DMS 273 (cell line): ENCODE measurements at regions not wholly inside any gene's neighbourhood (a gene's known extent, or its start where the extent isn't known, plus 50 kb on each side); places are given as distances from the start of the nearest gene placed in this dataset.
"Not testable (repeated sequence)": the region's sequence is repeated elsewhere in the genome, so short reads cannot be mapped to it uniquely, and the experiment has no call there.

ENCODE experiments used
- DNase-seq: peaks from one replicate; lab custom pipeline; 2025; ENCODE audit not compliant: unreplicated experiment; lab: John Stamatoyannopoulos, UW

GRCh38 chr13:73536865-73537264, 478.1 kb downstream of the KLF5 start:
- DNase-seq: no peak

DNA sequence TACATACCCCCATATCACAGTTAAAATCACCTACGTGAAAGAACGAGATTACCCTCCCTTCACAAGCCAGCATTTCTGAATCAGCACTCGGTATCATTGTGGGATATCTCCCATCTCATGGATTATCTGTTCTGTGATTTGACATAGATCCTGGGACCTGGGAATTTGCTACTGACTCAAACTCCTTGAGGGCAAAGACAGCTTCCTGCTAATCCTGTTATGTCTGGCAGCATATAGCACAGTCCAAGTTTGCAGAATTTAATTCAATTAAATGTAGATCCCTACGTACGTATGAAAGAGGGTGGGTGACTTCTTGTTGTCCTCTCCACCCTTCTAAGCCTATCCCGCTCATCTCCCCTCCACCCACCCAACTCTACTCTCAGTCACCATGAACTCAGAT, 476.5 kb downstream of the KLF5 start:
- no peak for DNase-seq

GRCh38 chr13:73532987-73533510, 474.2 kb downstream of the KLF5 start:
- no peak for DNase-seq

DNA sequence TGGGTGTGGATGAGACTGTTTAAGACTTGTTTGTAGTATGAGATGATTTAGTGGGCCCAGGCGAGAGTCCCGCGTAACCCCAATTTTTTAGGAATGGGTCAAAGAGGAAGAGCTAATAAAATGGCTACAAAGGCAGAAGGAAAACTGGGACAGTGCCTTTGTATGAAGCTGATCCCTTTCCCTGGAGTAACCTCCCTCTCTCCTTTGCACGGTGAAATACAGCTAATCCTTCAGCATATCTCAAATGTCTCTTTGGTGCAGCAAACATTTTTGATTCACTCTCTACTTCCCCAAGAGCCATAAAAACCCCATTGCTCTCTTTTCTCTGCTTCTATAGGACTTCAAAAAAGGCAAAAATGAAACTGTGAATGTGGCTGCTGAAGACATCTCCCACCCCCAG, 473.8 kb downstream of the KLF5 start:
- DNase-seq: no peak

GRCh38 chr13:73531014-73531413, 472.2 kb downstream of the KLF5 start:
- DNase-seq: no peak

DNA sequence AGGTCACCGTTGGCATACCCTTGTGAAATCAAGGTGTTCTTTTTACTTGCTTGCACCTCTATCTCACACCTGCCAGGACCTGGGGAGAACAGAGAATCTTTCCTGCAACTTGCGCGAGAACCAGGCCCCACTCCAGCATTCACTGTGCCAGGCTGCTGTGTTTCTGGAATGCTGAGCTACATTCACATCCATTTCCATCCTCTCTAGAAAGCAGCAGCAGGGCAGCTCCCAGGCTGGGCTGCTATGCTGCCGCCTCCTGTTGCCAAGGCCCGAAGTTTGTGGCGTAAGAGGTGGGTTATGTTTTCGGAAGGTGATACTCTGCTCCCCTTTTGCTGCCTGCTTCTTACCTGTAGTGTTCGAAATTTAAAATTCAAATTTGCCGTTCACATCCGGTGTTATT, 464.1 kb downstream of the KLF5 start:
- DNase-seq: no peak

GRCh38 chr13:73521985-73522524, 463.2 kb downstream of the KLF5 start:
- DNase-seq: no peak

- no peak for DNase-seq
Measured at GRCh38 chr13:73521290-73521624, 462.5 kb downstream of the KLF5 start.

GRCh38 chr13:73520566-73521289, 461.9 kb downstream of the KLF5 start:
- DNase-seq: no peak

DNA sequence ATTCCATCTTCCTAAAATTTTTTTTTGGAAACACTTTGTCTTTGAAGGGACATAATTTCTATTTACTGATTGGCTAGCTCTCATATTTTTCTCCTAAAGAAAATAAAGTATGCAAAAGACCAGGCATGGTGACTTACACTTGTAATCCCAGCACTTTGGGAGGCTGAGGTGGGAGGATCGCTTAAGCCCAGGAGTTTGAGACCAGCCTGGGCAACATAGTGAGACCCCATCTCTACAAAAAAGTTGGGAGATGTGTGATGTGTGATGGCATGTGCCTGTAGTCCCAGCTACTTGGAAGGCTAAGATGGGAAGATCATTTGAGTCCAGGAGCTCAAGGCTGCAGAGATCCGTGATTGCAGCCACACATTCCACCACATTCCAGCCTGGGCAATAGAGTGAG, 461.3 kb downstream of the KLF5 start:
- not testable (repeated sequence) for DNase-seq

DNA sequence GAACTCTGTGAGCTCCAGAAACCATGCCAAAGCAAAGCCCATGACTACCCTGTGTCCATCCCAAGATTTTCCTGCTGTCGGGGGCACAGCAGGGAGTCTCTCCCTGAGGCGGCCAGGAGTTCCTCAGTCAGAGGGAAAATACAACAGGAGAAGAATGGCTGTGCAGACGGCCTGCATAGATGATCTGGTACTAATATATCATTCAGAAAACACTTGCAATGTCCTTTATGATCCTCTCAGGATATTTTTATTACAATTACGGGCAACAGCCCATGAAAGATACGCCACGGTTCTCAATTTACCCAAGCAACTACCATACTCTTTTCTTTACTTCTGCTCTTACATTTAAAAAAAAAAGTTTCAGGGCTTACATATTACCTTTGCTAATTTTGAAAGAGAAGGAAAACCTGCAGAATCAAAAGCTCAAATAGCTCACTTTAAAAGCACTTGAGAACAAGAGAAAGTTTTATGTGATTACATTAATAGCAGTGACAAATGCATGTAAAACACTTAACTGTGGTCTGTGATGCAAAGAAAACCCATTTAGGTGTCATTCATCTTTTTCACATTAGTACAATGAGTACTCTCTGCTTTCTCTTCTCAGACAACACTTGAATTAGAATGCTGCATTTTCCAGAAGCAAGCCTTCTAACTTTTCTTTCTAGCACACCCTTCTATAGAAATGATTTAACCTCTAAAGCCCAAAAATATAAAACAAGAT, 460.8 kb downstream of the KLF5 start:
- DNase-seq: no peak

DNA sequence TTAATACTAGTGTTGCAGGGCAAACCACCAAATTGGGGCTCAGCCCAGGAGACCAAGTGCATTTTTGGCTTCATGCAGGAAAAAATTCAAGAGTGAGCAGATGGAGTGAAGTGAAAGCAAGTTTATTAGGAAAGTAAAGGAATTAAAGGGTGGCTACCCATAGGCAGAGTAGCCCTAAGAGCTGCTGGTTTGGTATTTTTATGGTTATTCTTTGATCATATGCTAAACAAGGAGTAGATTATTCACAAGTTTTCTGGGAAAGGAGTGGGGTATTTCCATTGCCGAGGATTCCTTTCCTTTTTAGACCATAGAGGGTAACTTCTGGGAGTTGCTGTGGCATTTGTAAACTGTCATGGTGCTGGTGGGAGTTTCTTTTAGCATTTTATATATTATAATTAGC, 459.0 kb downstream of the KLF5 start:
- DNase-seq: no peak

DNA sequence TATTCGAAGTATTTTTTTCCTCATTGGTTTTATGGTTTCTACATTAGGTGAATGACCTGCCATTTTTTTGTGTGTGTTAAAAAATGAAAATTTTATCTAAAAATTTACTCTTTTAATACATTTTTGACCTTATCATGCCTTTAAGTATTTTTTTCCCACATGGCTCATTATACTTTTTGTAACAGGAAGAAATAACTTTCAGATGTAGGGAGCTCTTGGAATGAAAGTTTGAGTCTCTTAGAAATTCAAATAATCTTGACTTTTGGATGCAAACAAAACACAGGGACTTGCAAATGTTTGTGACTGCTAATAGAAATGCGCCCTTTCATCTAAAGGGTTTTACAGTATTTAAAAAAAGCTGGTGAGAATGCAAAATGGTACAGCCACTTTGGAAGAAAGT, 457.9 kb downstream of the KLF5 start:
- no peak for DNase-seq

DNA sequence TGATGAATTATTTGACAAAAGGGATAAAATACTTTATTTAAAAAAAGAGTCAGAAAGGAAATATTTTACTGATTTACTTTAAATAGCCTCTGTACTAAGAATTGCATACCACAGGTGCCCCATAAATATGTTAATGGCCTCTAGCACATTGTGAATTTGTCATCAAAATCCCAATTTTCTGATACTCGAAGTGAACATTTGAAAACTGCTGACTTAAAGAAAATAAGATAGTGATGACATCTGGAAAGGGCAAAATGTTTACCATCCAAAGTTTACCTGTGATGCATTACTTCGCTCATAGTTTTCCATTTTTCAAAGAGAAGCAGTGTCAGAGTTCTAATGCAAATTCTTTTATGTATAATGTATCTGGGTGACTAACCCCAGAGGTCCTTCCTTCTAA, 455.4 kb downstream of the KLF5 start:
- DNase-seq: no peak

DNA sequence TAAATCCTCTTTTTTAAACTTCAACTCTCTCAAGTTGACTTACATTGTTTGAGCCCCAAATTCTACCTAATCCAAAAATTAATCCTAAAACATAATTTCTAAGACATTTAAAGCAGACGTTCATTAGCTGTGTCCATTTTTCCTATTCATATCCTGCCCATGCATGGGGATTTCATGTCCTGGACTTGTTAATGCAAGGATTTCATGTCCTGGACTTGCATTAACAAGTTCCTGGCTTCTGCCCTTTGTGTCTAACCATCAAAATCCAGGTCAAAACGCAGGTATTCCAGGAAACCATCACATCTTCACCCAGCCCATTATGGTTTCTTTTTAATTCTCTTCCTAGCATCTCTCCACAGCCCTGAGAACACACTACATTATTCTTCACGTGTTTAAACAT, 454.9 kb downstream of the KLF5 start:
- no peak for DNase-seq

DNA sequence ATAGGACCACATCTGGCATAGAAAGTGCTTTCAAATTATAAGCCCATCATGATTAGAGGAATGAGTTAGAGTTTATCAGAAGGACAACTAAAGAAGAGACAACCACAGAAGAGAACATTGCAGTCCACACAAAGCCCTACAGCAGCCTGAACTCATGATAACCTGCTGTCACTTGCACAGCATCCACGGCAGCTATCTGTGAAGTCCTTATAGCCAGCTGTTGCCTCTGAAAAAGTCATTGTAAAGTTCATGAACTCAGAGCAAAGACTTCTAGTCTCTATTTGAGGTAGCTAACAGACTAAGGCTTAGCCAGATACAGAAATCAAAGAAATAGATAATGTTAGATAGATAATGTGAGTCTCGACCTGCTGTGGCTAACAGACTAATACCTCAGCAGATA, 450.0 kb downstream of the KLF5 start:
- no peak for DNase-seq

GRCh38 chr13:73505376-73505890, 446.6 kb downstream of the KLF5 start:
- no peak for DNase-seq

DNA sequence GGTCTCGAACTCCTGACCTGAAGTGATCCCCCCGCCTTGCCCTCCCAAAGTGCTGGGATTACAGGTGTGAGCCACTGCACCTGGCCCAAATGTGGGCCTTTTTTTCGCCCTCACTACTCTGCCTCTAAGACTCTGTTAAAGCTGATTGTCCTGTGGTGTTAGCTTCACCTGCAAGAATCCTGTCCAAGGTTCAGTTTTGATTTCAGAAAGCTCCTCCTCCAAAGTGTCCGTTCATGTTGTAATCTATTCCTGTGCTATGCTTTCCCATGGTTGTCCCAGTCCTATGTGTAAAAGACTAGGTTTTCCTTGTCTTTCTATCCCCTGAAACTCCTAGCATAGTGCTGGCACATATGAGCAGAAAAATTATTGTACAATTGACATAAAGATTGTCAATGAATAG, 440.9 kb downstream of the KLF5 start:
- DNase-seq: no peak

- no peak for DNase-seq
Measured at GRCh38 chr13:73497430-73497829, 438.6 kb downstream of the KLF5 start.

DNA sequence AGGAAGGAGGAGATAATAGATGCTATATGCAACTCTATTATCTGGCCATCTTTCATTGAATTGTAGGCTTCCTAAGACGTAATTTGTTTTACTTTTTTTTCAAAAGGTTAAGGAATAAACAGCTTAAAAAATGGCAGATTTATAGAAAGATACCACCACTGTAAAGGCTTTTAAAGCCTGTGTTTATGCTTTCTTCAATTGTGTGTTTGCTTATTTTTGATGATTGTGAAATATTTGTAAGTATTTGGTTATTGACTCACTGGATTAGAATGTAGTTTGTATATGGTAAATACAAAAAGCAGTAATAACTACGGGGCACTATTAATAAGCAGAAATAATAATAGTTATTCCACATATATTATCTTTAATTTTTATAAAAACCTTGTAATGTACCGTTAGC, 437.9 kb downstream of the KLF5 start:
- no peak for DNase-seq

- DNase-seq: no peak
Measured at GRCh38 chr13:73492811-73493210, 434.0 kb downstream of the KLF5 start.

- DNase-seq: no peak
Measured at GRCh38 chr13:73482556-73482955, 423.8 kb downstream of the KLF5 start.
